CD4-positive, alpha-beta T cell treated with Interferon gamma for 1 hour (primary cell): ENCODE measurements at regions not wholly inside any gene's neighbourhood (a gene's known extent, or its start where the extent isn't known, plus 50 kb on each side); places are given as distances from the start of the nearest gene placed in this dataset.
"Not testable (repeated sequence)": the region's sequence is repeated elsewhere in the genome, so short reads cannot be mapped to it uniquely, and the experiment has no call there.

Experiments used
- DNase-seq: peaks from one replicate; pipeline ENCODE4 v3.0.0-alpha.2; 2020

DNA sequence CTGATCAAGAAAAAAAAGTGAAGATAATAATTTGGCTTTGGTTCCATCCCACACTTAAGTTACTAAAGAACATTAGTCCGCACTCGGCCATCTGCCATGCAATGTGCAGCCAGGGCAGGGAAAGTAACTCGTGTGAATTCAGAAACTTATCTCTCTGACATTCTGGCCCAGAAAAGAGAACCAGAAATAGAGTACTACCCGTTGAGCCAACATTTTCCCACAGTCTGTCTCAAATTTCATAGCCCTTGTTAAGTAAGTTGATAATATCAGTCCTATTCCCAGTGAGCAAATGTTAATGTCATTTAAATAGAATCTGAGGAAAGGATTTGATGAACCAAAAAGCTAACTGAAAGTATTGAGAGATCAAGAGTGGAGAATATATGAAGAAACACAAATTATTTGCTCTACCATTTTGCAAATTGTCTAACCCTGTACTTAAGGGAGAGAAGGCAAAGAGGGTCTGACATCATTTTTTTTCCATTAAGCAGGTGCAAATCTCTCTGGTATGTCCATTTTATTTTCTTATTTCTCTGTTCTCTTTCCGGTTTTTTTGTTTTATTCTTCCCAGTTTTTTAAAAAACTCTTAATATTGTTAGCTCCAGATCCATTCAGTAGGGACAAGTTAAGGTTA, 156.3 kb downstream of the NDFIP2 start:
- no peak for DNase-seq

DNA sequence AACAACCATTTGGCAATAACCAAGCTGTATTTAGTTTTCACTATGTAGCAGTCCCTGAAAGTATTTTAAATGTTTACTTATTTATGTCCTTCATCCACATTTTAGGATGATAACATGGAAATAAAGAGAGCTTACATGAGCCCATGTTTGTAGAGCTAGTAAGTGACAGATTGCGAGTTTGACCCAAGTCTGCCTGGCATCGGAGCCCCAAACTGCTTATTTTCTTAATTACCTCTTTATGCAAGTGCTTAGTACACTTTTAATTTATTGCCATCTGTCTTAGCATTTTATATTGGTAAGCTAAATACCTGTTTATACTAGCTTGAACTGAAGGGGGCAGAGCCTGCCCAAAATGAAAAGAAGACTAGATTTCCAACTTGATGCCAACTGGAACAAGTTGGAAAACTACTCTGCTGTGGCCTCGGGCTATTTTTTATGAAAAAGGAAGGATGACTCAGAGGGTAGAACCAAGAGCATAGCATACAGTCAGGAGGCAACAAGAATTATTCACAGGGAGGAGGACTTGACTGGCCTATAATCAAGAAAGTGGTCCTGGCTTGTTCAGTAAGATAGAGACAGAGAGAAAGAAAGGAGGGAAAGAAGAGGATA, 150.2 kb downstream of the NDFIP2 start:
- DNase-seq = no peak

DNA sequence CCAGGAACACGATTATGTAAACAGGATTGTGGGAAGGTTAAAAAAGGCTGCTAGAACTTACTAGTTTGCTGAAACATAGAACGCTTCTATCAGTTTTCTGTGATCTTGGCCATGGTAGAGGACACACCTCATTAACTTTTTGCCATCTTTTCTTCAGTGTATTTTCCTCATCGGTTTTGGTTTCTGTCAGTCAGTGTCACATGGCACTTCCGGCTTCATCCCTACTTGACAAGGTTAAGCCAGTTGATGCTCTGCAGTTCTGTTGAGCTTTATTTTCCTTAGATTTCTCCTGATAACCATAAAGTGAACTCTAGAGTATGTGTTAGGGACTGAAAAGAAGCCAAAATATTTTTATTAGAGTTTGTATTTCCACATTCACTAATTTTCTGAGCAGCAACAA, 147.5 kb downstream of the NDFIP2 start:
- no peak for DNase-seq

DNA sequence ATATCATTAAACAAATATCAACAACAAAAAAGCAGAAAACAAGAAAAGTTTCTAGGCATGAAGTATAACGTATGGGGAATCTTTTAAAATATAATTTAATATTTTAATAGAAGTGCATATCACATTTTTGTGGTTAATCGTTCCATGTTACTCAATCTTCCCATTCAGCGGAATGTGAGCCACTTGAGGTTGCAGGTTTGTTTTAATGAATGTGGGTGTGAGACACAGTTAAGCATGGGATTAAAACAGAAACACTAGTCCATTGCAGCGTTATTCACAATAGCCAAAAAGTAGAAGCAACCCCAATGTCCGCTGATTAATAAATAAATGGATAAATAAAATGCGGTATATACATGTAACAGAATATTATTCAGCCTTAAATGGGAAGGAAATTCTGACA, 146.0 kb downstream of the NDFIP2 start:
- no peak for DNase-seq

DNA sequence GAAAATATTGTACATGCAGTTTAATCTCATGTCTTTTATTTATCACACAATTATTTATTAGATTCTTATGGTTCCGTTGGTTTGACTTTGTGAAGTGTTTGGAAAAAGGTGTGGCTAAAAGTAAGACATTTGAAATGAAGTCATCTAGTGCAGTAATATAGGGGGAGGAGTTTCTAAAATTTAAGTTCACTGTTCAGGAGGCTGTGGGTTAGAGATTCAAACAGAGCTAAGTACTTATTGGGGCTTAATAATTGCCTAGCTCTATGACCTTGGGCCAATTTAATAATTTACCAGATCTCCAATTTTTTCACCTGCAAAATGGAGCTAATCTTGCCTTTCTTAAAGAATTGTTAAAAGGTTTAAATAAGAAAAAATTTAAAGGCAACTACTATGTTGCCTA, 144.6 kb downstream of the NDFIP2 start:
- no peak for DNase-seq

DNA sequence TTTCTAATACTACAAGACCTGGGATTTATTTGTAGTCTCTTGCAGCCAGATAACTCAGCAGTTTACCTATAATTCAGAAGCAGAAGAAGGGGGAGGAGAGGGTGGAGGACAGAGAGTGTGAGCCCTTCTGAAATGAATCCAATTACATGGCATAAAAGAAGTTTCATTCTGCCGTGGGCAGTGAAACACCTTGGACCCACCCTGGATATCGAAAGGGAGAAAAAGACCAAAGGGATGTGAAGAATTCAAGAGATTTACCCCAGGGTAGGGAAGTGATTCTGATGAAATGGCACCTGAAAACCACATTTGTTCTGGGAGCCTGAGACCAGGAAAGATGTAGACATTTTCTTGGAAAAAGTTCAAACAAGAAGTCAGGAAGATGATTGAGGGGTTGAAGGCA, 140.9 kb downstream of the NDFIP2 start:
- DNase-seq = no peak

DNA sequence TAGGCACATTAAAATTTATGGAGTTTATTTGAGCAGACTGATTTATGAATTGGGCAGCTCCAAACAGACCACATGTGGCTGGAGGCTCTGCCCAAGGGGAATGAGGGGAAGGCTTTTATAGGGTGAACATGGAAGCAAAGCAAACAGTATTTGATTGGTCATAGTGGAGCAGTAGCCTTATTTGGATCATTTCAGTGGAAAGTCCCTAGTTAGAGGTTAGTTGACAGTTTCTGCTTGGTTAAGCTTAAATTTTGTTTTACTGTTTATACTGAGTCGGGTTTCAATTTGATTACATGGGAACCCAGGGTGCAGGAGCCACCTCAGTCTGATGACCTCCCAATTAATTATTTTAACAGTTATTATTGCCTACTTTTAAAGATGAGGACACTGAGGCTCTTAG, 140.5 kb downstream of the NDFIP2 start:
- no peak for DNase-seq

DNA sequence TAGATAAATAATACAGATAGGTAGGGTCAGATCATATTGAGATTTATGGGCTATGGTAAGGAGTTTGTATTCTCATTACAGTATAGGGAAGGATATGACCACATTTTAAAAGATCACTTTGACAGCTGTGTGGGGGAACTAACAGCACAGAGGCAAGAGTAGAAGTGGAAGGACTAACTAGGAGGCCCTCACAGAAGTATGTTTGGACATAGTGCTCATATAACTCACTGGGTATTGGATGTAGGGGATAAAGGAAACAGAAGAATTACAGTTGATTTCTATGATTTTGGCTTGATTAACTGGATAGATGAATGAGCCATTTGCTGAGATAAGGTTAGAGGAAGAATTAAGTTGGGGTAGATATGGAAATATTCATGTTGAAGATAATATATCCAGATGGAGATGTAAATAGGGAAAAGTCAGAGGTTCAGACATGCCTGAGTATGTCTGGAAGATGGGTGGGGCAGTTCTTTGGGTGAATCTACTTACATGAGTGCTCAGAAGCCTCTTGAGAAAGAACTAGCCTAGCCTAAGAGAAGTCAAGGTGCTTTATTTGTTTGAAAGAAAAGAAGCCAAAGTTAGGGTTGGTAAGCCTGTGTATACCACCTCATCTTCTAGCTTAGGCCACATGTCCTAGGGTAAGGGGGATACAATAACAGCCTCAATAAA, 133.4 kb downstream of the NDFIP2 start:
- DNase-seq = no peak

DNA sequence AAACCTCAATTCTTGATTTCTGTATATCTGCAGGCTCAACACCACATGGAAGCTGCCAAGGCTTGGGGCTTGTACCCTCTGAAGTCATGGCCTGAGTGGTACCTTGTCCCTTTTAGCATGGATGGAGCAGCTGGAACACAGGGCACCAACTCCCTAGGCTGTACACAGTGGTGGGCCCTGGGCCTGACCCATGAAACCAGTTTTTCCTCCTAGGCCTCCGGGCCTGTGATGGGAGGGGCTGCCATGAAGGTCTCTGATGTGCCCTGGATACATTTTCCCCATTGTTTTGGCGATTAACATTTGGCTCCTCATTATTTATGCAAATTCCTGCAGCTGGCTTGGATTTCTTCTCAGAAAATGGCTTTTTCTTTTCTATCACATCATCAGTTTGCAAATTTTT, 131.6 kb downstream of the NDFIP2 start:
- no peak for DNase-seq

DNA sequence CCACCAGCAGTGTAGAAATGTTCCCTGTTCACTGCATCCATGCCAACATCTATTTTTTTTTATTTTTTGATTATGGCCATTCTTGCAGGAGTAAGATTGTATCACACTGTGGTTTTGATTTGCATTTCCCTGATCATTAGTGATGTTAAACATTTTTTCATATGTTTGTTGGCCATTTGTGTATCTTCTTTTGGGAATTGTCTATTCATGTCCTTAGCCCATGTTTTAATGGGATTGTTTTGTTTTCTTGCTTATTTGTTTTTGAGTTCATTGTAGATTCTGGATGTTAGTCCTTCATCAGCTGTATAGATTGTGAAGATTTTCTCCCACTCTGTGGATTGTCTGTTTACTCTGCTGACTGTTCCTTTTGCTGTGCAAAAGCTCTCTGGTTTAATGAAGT, 126.9 kb downstream of the NDFIP2 start:
- not testable (repeated sequence) for DNase-seq
